Esophagus muscularis mucosa (tissue), 4 donors: ENCODE measurements at regions not wholly inside any gene's neighbourhood (a gene's known extent, or its start where the extent isn't known, plus 50 kb on each side); places are given as distances from the start of the nearest gene placed in this dataset.

Experiments used
- DNase-seq: peaks from one replicate; pipeline ENCODE4 v3.0.0-alpha.2; 2017; ENCODE audit errors: extremely low spot score
- H3K27ac ChIP-seq, 4 donors: fragments of 200-600 bp; sonication (generic); replicated peaks in 1 of 4; 1 replicate in 3 of 4; 2 replicates in 1 of 4; pipeline ENCODE4 v1.5.1; 2016 to 2019; ENCODE audit warnings: mild to moderate bottlenecking in 1 of 4
- H3K27me3 ChIP-seq, 4 donors: fragments of 200-600 bp; sonication (generic); one replicate each; pipeline versions ENCODE4 v1.5.1 to v1.6.0; 2016 to 2019
- H3K36me3 ChIP-seq, 4 donors: fragments of 200-600 bp; sonication (generic); one replicate each; pipeline ENCODE4 v1.5.1; 2016 to 2019
- H3K4me1 ChIP-seq, 4 donors: fragments of 200-600 bp; sonication (generic); one replicate each; pipeline ENCODE4 v1.5.1; 2016 to 2019
- H3K4me3 ChIP-seq, 4 donors: fragments of 200-600 bp; sonication (generic); 1 replicate in 2 of 4; 2 replicates in 2 of 4; pipeline ENCODE4 v1.5.1; 2016 to 2019; ENCODE audit warnings: mild to moderate bottlenecking in 4 of 4, moderate library complexity in 1 of 4
- H3K9me3 ChIP-seq, 4 donors: fragments of 200-600 bp; sonication (generic); 1 replicate in 3 of 4; 2 replicates in 1 of 4; pipeline ENCODE4 v1.5.1; 2016 to 2019
- EP300 ChIP-seq: sonication (generic); formaldehyde crosslinking; IDR thresholded peaks from one replicate; pipeline ENCODE4 v1.6.1; 2017; ENCODE audit warnings: antibody characterized with exemption
- POLR2A ChIP-seq: fragments of 450-650 bp; IDR thresholded peaks from one replicate; pipeline ENCODE4 v1.6.1; 2017; ENCODE audit warnings: antibody characterized with exemption, moderate library complexity, mild to moderate bottlenecking, low read depth
- POLR2AphosphoS5 ChIP-seq, 2 donors: sonication (generic); formaldehyde crosslinking; IDR thresholded peaks; one replicate each; pipeline ENCODE4 v1.6.1; 2017; ENCODE audit warnings: antibody characterized with exemption in 2 of 2
- WGBS: methylation state at CpG from one replicate; pipeline ENCODE4 v1.1.5; 2018; 5-methylcytosine and 5-hydroxymethylcytosine counted together
- intact Hi-C: fragments of 100-400 bp; cut with DNase I; formaldehyde crosslinking; loops from one replicate; pipeline ENCODE4 v1.15.1; 2023
- TF ChIP-seq, protein P1 (sequence below), 3 experiments: fragments of 200-600 bp in 2 of 3; fragments of 450-650 bp in 1 of 3; sonication (generic) in 2 of 3; IDR thresholded peaks; one replicate each; pipeline ENCODE4 v1.5.1; 2017 to 2019; ENCODE audit warnings: antibody characterized with exemption in 3 of 3, mild to moderate bottlenecking in 2 of 3, moderate library complexity in 1 of 3

DNA sequence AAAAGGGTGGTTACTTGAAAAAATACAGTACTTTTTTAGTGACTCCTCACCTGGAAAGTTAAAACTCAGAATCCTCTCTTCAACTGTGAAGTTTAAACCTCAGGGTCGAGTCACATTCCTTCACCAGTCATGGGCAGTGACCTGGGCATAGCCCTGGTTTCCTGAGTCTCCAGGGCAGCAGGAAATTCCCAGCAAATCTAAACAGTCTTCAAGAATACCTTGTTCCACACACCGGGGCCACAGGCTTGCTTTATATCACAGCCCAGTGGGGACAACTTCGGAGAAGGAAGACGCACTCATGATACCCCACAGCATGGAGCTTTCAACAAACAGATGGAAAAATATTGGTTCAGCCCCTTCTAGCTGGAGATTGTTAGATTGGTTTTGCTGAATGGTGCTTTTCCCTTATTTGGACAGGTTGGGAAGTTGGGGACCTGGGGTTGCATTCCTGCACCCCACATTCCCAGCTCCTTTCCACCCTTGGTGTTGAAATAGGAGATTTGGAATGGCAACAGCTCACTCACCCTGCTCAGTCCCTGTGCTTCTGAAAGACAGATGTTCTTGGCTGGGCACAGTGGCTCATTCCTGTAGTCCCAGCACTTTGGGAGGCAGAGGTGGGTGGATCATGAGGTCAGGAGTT lies 113.0 kb upstream of the TMEM170B start:
- Histone ChIP-seq H3K4me1 (peaks cover 30 to 49% (median 33%) of the 10 kb centered on the region in 4 donors), H3K27ac (peak overlapping the region in 2 of 4 donors; percentile 1 to 6), H3K4me3 (no peak overlapping the region), H3K36me3 (no peaks in the 10 kb centered on the region), H3K27me3 (no peaks in the 10 kb centered on the region), H3K9me3 (no peaks in the 10 kb centered on the region)
- intact Hi-C loops = no loop called here
- peak; percentile 88 for DNase-seq
- peak; percentile 11 to 31 for TF ChIP-seq POLR2AphosphoS5 (IDR thresholded peaks at IDR 0.05)
- TF ChIP-seq POLR2A = no peak
- TF ChIP-seq EP300 = no peak
- WGBS = 86% methylated on average over 4 of the region's 4 CpGs

DNA sequence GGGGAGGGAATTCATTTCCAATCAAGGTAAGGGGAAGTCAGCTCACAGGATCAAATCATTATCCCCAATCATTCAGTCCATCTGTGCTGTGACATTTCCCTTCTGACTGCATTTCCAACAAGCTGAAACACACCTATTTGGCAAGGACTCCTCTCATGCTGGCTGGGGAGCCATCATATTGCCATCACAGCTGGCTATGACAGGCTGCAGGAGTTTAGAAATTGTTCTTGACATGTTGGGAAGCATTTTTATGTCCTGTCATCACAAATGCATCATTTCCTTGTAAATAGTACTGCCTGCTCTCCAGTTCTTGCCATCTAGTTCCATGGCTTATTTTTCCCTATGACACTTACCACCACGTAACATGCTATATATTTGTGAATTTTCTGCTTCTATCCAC lies 113.9 kb upstream of the TMEM170B start:
- peak; percentile 47 for DNase-seq
- no peaks in the 10 kb centered on the region for H3K36me3 ChIP-seq
- TF ChIP-seq, protein P1, sequence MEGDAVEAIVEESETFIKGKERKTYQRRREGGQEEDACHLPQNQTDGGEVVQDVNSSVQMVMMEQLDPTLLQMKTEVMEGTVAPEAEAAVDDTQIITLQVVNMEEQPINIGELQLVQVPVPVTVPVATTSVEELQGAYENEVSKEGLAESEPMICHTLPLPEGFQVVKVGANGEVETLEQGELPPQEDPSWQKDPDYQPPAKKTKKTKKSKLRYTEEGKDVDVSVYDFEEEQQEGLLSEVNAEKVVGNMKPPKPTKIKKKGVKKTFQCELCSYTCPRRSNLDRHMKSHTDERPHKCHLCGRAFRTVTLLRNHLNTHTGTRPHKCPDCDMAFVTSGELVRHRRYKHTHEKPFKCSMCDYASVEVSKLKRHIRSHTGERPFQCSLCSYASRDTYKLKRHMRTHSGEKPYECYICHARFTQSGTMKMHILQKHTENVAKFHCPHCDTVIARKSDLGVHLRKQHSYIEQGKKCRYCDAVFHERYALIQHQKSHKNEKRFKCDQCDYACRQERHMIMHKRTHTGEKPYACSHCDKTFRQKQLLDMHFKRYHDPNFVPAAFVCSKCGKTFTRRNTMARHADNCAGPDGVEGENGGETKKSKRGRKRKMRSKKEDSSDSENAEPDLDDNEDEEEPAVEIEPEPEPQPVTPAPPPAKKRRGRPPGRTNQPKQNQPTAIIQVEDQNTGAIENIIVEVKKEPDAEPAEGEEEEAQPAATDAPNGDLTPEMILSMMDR (IDR thresholded peaks at IDR 0.05) = no peak
- TF ChIP-seq POLR2AphosphoS5 (IDR thresholded peaks at IDR 0.05) = peak; percentile 35 to 45
- WGBS = 93% methylated on average over 1 of the region's 1 CpG
- H3K4me1 ChIP-seq = peaks cover 22 to 41% (median 25%) of the 10 kb centered on the region in 4 donors
- H3K4me3 ChIP-seq = no peak overlapping the region
- H3K27me3 ChIP-seq = no peaks in the 10 kb centered on the region
- H3K9me3 ChIP-seq = no peaks in the 10 kb centered on the region
- intact Hi-C loops = no loop called here
- H3K27ac ChIP-seq = peak overlapping the region in 3 of 4 donors; percentile 9 to 47 (median 24)

DNA sequence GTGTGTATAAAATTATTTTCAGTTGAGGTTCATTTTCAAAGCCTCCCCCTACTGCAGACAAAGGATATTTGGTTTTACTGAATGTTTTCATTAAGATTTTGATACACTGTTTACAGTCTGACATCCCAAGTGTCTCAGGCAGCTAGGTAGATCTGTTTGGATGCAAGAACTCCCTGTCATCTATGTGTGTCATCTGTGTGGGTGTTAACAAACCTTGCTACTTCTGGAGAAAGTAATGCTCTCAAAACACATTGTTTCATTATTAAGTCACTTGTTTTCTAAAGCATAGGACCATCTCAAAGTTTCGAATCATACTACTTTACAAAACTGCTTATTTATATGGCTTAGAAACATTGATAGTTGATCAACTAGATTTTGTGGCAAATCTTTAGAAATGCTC lies 114.5 kb upstream of the TMEM170B start:
- peaks cover 16 to 35% (median 20%) of the 10 kb centered on the region in 4 donors for H3K4me1 ChIP-seq
- no peak for DNase-seq
- no peak overlapping the region for H3K4me3 ChIP-seq
- peak overlapping the region in 2 of 4 donors; percentile 9 to 24 for H3K27ac ChIP-seq
- H3K27me3 ChIP-seq = no peaks in the 10 kb centered on the region
- H3K9me3 ChIP-seq = no peaks in the 10 kb centered on the region
- TF ChIP-seq POLR2AphosphoS5 (IDR thresholded peaks at IDR 0.05) = no peak
- TF ChIP-seq POLR2A = no peak
- no peak for TF ChIP-seq EP300
- TF ChIP-seq, protein P1 (IDR thresholded peaks at IDR 0.05) = no peak
- intact Hi-C loops = no loop called here
- 78% methylated on average over 1 of the region's 1 CpG for WGBS
- no peaks in the 10 kb centered on the region for H3K36me3 ChIP-seq

DNA sequence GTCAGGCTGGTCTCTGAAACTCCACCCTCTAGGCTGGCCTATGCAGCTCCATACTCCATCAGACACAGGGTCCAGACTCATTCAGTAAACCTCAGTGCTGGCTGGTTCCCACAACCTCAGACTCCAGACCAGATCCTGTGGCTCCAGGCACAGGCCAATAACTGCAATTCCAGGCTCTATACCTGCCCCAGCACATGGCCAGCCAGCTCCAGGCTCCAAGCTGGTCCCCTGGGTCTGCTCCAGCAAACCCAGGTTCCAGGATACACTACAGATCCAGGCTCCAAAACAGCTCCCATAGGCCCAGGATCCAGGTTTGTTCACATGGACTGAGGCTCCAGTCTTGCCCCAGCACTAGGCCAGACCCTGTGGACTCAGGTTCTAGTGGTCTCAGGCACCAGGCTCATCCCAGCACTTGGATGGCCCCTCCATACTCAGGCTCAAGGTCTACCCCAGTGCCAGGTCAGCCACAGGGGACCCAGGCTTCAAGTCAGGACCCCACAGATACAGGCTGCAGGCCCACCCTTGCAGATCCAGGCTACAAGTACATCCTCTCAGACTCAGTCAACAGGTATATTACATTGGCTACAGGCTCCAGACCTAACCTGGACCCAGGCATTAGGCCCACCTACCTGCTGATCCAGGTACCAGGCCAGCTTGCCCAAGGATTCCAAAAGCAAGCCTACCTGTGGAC lies 117.6 kb upstream of the TMEM170B start:
- TF ChIP-seq EP300 (no peak), POLR2A (no peak), POLR2AphosphoS5 (IDR thresholded peaks at IDR 0.05) (no peak)
- TF ChIP-seq, protein P1 (IDR thresholded peaks at IDR 0.05) = no peak
- Histone ChIP-seq H3K27me3 (no peaks in the 10 kb centered on the region), H3K9me3 (no peaks in the 10 kb centered on the region), H3K4me1 (peaks cover 0 to 19% (median 5%) of the 10 kb centered on the region in 4 donors), H3K36me3 (no peaks in the 10 kb centered on the region), H3K4me3 (no peak overlapping the region), H3K27ac (no peak overlapping the region)
- intact Hi-C loops = no loop called here
- peak; percentile 84 for DNase-seq

DNA sequence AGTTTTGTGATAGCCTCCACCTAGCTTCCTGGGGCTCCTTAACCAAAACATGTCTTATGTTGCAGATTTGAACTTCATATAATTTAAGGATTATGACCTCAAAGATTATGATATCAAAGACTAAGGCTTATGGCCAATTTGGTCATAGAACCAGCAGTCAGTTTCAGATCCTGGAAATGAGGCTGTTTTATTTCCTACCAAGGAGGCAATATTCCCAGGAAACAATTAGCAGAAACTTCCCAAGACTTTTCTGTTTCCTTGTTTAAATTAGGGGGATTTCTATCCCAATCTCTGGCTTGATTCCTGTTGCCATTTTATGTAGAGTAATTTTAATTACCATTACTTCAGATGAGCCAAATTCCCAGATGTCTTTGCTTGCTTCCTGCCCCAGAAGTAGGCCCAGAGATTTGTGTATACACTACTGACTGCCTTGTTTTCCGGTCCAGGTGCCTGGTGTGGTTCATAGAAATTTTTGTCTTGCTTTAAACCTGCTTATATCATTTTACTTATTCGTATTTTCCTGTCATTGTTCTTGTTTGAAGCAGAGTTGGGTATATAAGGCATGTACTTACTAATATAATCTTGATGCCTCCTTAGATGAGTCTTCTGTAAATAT lies 119.2 kb upstream of the TMEM170B start:
- TF ChIP-seq, protein P1 (IDR thresholded peaks at IDR 0.05) = no peak
- TF ChIP-seq POLR2A (no peak), POLR2AphosphoS5 (IDR thresholded peaks at IDR 0.05) (peak in 1 of 2 donors; percentile 6), EP300 (no peak)
- no peaks in the 10 kb centered on the region for H3K36me3 ChIP-seq

More for the DNA sequence above, 119.2 kb upstream of the TMEM170B start:
- Histone ChIP-seq H3K4me3 (no peak overlapping the region), H3K4me1 (peaks cover 0 to 4% (median 0%) of the 10 kb centered on the region in 4 donors), H3K27me3 (no peaks in the 10 kb centered on the region), H3K27ac (peak overlapping the region in 1 of 4 donors; percentile 16), H3K9me3 (no peaks in the 10 kb centered on the region)
- 76% methylated on average over 2 of the region's 2 CpGs for WGBS
- intact Hi-C loops = no loop called here
- DNase-seq = peak; percentile 55
